ENCODE measurements at regions not wholly inside any gene's neighbourhood (a gene's known extent, or its start where the extent isn't known, plus 50 kb on each side); places are given as distances from the start of the nearest gene placed in this dataset.
"Not testable (repeated sequence)": the region's sequence is repeated elsewhere in the genome, so short reads cannot be mapped to it uniquely, and the experiment has no call there.

- no peaks in the 10 kb centered on the region for H3K36me3 Mint-ChIP-seq (ENCODE audit: low read depth)
- H3K4me1 Mint-ChIP-seq: no peaks in the 10 kb centered on the region
- H3K9me3 Mint-ChIP-seq: no peaks in the 10 kb centered on the region
- intact Hi-C loops (cut with micrococcal nuclease): no loop called here
- ChIA-PET POLR2A (no interaction called here), CTCF (no interaction called here)
- H3K4me3 Mint-ChIP-seq: no peak overlapping the region
- no peak for TF ChIP-seq CTCF (IDR thresholded peaks at IDR 0.05)
- DNase-seq: no peak
- ATAC-seq (ENCODE audit: low read depth): no peak
- H3K27me3 Mint-ChIP-seq: no peaks in the 10 kb centered on the region
- H3K27ac Mint-ChIP-seq: no peak overlapping the region
Observed at GRCh38 chr11:92464822-92465221, 240.2 kb downstream of the FAT3 start.

DNA sequence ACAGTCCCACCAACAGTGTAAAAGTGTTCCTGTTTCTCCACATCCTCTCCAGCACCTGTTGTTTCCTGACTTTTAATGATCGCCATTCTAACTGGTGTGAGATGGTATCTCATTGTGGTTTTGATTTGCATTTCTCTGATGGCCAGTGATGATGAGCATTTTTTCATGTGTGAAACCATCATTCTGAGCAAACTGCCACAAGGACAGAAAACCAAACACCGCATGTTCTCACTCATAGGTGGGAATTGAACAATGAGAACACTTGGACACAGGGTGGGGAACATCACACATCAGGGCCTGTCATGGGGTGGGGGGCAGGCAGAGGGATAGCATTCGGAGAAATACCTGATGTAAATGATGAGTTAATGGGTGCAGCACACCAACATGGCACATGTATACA, 240.8 kb downstream of the FAT3 start:
- H3K4me1 Mint-ChIP-seq; H3K4me3 Mint-ChIP-seq; ATAC-seq (ENCODE audit: low read depth); H3K27ac Mint-ChIP-seq; DNase-seq; H3K36me3 Mint-ChIP-seq (ENCODE audit: low read depth); intact Hi-C loops (cut with micrococcal nuclease); H3K27me3 Mint-ChIP-seq; CTCF ChIA-PET; POLR2A ChIA-PET; H3K9me3 Mint-ChIP-seq: not testable (repeated sequence)

DNA sequence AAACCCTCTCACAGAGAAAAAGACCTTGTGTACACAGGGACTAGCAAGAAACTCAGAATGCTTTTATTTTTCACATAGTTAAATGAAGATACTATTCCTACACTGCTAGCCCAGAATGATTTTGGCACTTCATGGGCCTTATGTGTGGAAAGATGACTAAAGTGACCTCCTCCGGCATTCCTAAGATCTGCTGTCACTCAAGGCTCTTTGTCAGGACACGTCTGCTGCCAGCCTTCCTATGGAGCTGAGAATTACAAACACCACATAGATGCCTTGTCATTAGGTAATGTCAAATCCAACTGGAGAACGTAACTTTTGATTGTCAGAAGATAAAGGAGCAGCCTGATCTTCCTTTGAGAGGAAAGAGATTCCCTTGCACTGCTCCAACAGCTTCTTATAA, 249.1 kb downstream of the FAT3 start:
- H3K27ac Mint-ChIP-seq: no peak overlapping the region
- no peaks in the 10 kb centered on the region for H3K9me3 Mint-ChIP-seq
- intact Hi-C loops (cut with micrococcal nuclease): no loop called here
- ChIA-PET CTCF (no interaction called here), POLR2A (no interaction called here)
- H3K27me3 Mint-ChIP-seq: no peaks in the 10 kb centered on the region
- ATAC-seq (ENCODE audit: low read depth) (no peak), DNase-seq (no peak)
- H3K4me3 Mint-ChIP-seq: no peak overlapping the region
- no peaks in the 10 kb centered on the region for H3K4me1 Mint-ChIP-seq
- no peak for TF ChIP-seq CTCF (IDR thresholded peaks at IDR 0.05)
- no peaks in the 10 kb centered on the region for H3K36me3 Mint-ChIP-seq (ENCODE audit: low read depth)

DNA sequence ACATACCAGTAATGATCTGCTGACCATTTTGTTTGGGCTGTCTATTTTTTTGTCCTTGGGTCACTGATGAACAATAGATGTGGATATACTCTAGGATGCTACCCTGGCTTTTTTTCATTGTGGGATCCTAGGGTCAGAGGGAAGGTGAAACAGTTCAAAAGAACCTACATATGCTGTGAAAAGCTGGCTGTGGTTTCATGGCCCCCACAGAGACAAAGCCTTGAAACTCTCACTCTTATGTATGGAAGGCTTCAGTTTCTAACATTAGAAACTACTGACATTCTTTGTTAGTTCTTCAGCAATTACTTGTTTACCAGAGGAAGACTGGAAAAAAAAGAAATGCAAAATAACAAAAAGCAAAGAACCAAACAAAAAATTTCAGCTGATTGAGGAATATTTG, 250.7 kb downstream of the FAT3 start:
- H3K4me3 Mint-ChIP-seq: no peak overlapping the region
- no peak for DNase-seq
- ATAC-seq (ENCODE audit: low read depth): no peak
- intact Hi-C loops (cut with micrococcal nuclease): no loop called here
- POLR2A ChIA-PET: no interaction called here
- no peaks in the 10 kb centered on the region for H3K4me1 Mint-ChIP-seq
- CTCF ChIA-PET: no interaction called here
- H3K36me3 Mint-ChIP-seq (ENCODE audit: low read depth): no peaks in the 10 kb centered on the region
- no peak for TF ChIP-seq CTCF (IDR thresholded peaks at IDR 0.05)
- no peaks in the 10 kb centered on the region for H3K27me3 Mint-ChIP-seq
- no peak overlapping the region for H3K27ac Mint-ChIP-seq
- H3K9me3 Mint-ChIP-seq: no peaks in the 10 kb centered on the region

GRCh38 chr11:92475819-92476218, 251.2 kb downstream of the FAT3 start:
- Mint-ChIP-seq H3K27ac (no peak overlapping the region), H3K9me3 (no peaks in the 10 kb centered on the region), H3K4me3 (no peak overlapping the region), H3K27me3 (no peaks in the 10 kb centered on the region), H3K36me3 (ENCODE audit: low read depth) (no peaks in the 10 kb centered on the region), H3K4me1 (no peaks in the 10 kb centered on the region)
- ChIA-PET POLR2A (no interaction called here), CTCF (no interaction called here)
- DNase-seq (no peak), ATAC-seq (ENCODE audit: low read depth) (no peak)
- no peak for TF ChIP-seq CTCF (IDR thresholded peaks at IDR 0.05)
- intact Hi-C loops (cut with micrococcal nuclease): no loop called here

DNA sequence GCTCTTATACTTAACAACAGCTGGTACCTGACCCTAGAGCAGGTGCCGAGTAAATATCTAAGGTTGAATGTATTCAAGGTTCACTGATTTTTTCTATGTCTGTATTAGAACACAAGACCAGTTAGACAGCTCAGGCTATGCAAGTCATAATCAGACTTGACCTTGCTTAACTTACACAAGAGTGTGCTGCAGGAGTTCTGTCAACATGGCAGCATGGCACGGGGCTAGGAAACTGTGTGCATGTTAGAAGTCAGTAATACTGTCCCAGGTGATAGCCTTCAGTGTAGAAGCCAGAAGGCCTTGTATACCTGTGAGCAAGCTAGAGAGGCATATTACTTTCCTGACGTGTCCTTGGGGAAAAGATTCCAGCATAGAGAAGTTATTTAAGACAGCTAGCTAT, 253.1 kb downstream of the FAT3 start:
- ATAC-seq (ENCODE audit: low read depth): no peak
- no peak overlapping the region for H3K4me3 Mint-ChIP-seq
- no peaks in the 10 kb centered on the region for H3K36me3 Mint-ChIP-seq (ENCODE audit: low read depth)
- H3K27me3 Mint-ChIP-seq: no peaks in the 10 kb centered on the region
- intact Hi-C loops (cut with micrococcal nuclease): no loop called here
- no peak for TF ChIP-seq CTCF (IDR thresholded peaks at IDR 0.05)
- ChIA-PET POLR2A (no interaction called here), CTCF (no interaction called here)
- no peaks in the 10 kb centered on the region for H3K9me3 Mint-ChIP-seq
- DNase-seq: no peak
- H3K4me1 Mint-ChIP-seq: no peaks in the 10 kb centered on the region
- H3K27ac Mint-ChIP-seq: no peak overlapping the region

Measured in activated B cell treated with CpG ODN at 0.5 μM for 24 hours (primary cell).